IMR-90 (cell line): ENCODE measurements at regions not wholly inside any gene's neighbourhood (a gene's known extent, or its start where the extent isn't known, plus 50 kb on each side); places are given as distances from the start of the nearest gene placed in this dataset.

Source experiments
- ATAC-seq: fragments of 200-7000 bp; cut with Tn5 transposase; 2 replicates; pipeline ENCODE4 v1.9.1; 2020; ENCODE audit warnings: low read depth, mild to moderate bottlenecking, moderate library complexity
- BruUV-seq: library from RNA; stranded (reverse); fragments of 400-500 nt; replicated peaks from 2 replicates; lab custom pipeline; 2021; lab: Mats Ljungman, UMichigan
- CTCF ChIA-PET: fragments of 300-600 bp; formaldehyde crosslinking; extraction: SDS; loops from one replicate; lab custom pipeline; 2021; ENCODE audit warnings: antibody characterized with exemption; lab: Yijun Ruan, JAX
- POLR2A ChIA-PET: fragments of 300-600 bp; sonication (Branson Sonifier 250); formaldehyde crosslinking; loops from one replicate; lab custom pipeline; 2022; ENCODE audit warnings: antibody characterized with exemption; ENCODE audit not compliant: unreplicated experiment; lab: Charles Lee
- DNase-seq: peaks from one replicate; pipeline ENCODE4 v3.0.0; 2013
- H2AFZ ChIP-seq: replicated peaks from 2 replicates; pipeline ENCODE3; 2013; ENCODE audit warnings: low read length, mild to moderate bottlenecking; ENCODE audit not compliant: poor library complexity
- H2AK5ac ChIP-seq: 2 replicates; pipeline ENCODE4 v1.6.1; 2013; ENCODE audit warnings: low read depth, low read length, inconsistent platforms
- H2AK9ac ChIP-seq: replicated peaks from 2 replicates; pipeline ENCODE3; 2013; ENCODE audit warnings: mild to moderate bottlenecking, low read depth, low read length, moderate library complexity; ENCODE audit not compliant: poor library complexity
- H2BK120ac ChIP-seq: 2 replicates; pipeline ENCODE4 v1.6.1; 2013; ENCODE audit warnings: low read depth, low read length, inconsistent platforms
- H2BK15ac ChIP-seq: 3 replicates; pipeline ENCODE4 v1.6.1; 2013; ENCODE audit warnings: low read depth, low read length, inconsistent platforms
- H2BK20ac ChIP-seq: 2 replicates; pipeline ENCODE4 v1.6.1; 2013; ENCODE audit warnings: low read depth, mild to moderate bottlenecking, inconsistent platforms, low read length, moderate library complexity
- H2BK5ac ChIP-seq: 2 replicates; pipeline ENCODE4 v1.6.1; 2013; ENCODE audit warnings: mild to moderate bottlenecking, low read depth, low read length, inconsistent platforms; ENCODE audit not compliant: poor library complexity, severe bottlenecking
- H3K14ac ChIP-seq: replicated peaks from 2 replicates; pipeline ENCODE4 v1.6.1; 2013; ENCODE audit warnings: low read depth, low read length, inconsistent platforms
- H3K18ac ChIP-seq: 2 replicates; pipeline ENCODE4 v1.6.1; 2013; ENCODE audit warnings: low read depth, low read length, control low read depth
- H3K23ac ChIP-seq: 2 replicates; pipeline ENCODE4 v1.6.1; 2013; ENCODE audit warnings: low read depth, low read length, inconsistent platforms
- H3K27ac ChIP-seq: 2 replicates; pipeline ENCODE4 v1.5.1; 2013; ENCODE audit warnings: mild to moderate bottlenecking, control low read depth, low read length; ENCODE audit not compliant: insufficient read depth
- H3K27me3 ChIP-seq: 2 replicates; pipeline ENCODE4 v1.6.1; 2013; ENCODE audit warnings: low read length; ENCODE audit not compliant: control insufficient read depth, insufficient read depth
- H3K36me3 ChIP-seq: 2 replicates; pipeline ENCODE4 v1.6.1; 2013; ENCODE audit warnings: low read length, mixed read lengths; ENCODE audit not compliant: control insufficient read depth, insufficient read depth
- H3K4ac ChIP-seq: 2 replicates; pipeline ENCODE4 v1.6.1; 2013; ENCODE audit warnings: low read depth, low read length, inconsistent platforms
- H3K4me1 ChIP-seq: 2 replicates; pipeline ENCODE4 v1.6.1; 2013; ENCODE audit warnings: low read length, mixed read lengths; ENCODE audit not compliant: control insufficient read depth, insufficient read depth
- H3K4me2 ChIP-seq: 2 replicates; pipeline ENCODE4 v1.6.1; 2013; ENCODE audit warnings: low read depth, mild to moderate bottlenecking, control low read depth, low read length, moderate library complexity
- H3K4me3 ChIP-seq: 2 replicates; pipeline ENCODE4 v1.5.1; 2013; ENCODE audit warnings: low read depth, mild to moderate bottlenecking, control low read depth, low read length, moderate library complexity; ENCODE audit not compliant: insufficient read depth
- H3K56ac ChIP-seq: 2 replicates; pipeline ENCODE4 v1.6.1; 2013; ENCODE audit warnings: low read length, inconsistent platforms; ENCODE audit not compliant: insufficient read depth; ENCODE audit errors: extremely low read depth
- H3K79me1 ChIP-seq, 2 experiments: 2 replicates each; pipeline ENCODE4 v1.6.1; 2013; ENCODE audit warnings: low read length in 2 of 2, inconsistent platforms in 1 of 2, low read depth in 1 of 2
- H3K9ac ChIP-seq: 2 replicates; pipeline ENCODE4 v1.6.1; 2013; ENCODE audit warnings: low read depth, low read length, control low read depth
- H3K9me1 ChIP-seq: 2 replicates; pipeline ENCODE4 v1.6.1; 2013; ENCODE audit warnings: low read length, inconsistent platforms; ENCODE audit not compliant: insufficient read depth
- H3K9me3 ChIP-seq: 2 replicates; pipeline ENCODE4 v1.6.1; 2013; ENCODE audit warnings: low read length; ENCODE audit not compliant: control insufficient read depth, insufficient read depth
- H4K20me1 ChIP-seq: 2 replicates; pipeline ENCODE4 v1.6.1; 2013; ENCODE audit warnings: low read length, inconsistent platforms; ENCODE audit not compliant: insufficient read depth
- H4K5ac ChIP-seq: 2 replicates; pipeline ENCODE4 v1.6.1; 2013; ENCODE audit warnings: mild to moderate bottlenecking, low read depth, low read length, control low read depth
- H4K8ac ChIP-seq, 2 experiments: 2 replicates each; pipeline ENCODE4 v1.6.1; 2013; ENCODE audit warnings: low read depth in 2 of 2, low read length in 2 of 2, control low read depth in 1 of 2, inconsistent platforms in 1 of 2
- H4K91ac ChIP-seq: 2 replicates; pipeline ENCODE4 v1.6.1; 2013; ENCODE audit warnings: low read depth, low read length, inconsistent platforms; ENCODE audit not compliant: insufficient read depth
- BHLHE40 ChIP-seq: fragments of 150-350 bp; IDR thresholded peaks from 2 replicates; pipeline ENCODE4 v1.6.1; 2016; ENCODE audit warnings: mild to moderate bottlenecking, low read depth, low read length
- CEBPB ChIP-seq: IDR thresholded peaks from 2 replicates; pipeline ENCODE4 v1.6.1; 2012; ENCODE audit warnings: low read depth, low read length, improper control_type of control experiment
- CHD1 ChIP-seq: IDR thresholded peaks from 2 replicates; pipeline ENCODE4 v1.6.1; 2012; ENCODE audit warnings: low read depth, low read length, improper control_type of control experiment
- CTCF ChIP-seq: conservative IDR thresholded peaks from 2 replicates; pipeline ENCODE4 v1.5.1; 2012; ENCODE audit warnings: mild to moderate bottlenecking, low read depth, low read length, improper control_type of control experiment
- ELK1 ChIP-seq: fragments of 150-350 bp; IDR thresholded peaks from 2 replicates; pipeline ENCODE4 v1.6.1; 2016; ENCODE audit warnings: low read depth, mild to moderate bottlenecking, low read length, moderate library complexity, borderline replicate concordance
- FOS ChIP-seq: fragments of 150-350 bp; IDR thresholded peaks from 2 replicates; pipeline ENCODE4 v1.6.1; 2016; ENCODE audit warnings: low read depth, low read length
- MAFK ChIP-seq: IDR thresholded peaks from 2 replicates; pipeline ENCODE4 v1.6.1; 2012; ENCODE audit warnings: low read depth, low read length, improper control_type of control experiment
- MAZ ChIP-seq: IDR thresholded peaks from 2 replicates; pipeline ENCODE4 v1.6.1; 2012; ENCODE audit warnings: low read depth, mild to moderate bottlenecking, low read length, improper control_type of control experiment, moderate library complexity, borderline replicate concordance
- MXI1 ChIP-seq: IDR thresholded peaks from 2 replicates; pipeline ENCODE4 v1.6.1; 2012; ENCODE audit warnings: low read depth, mild to moderate bottlenecking, low read length, moderate library complexity, borderline replicate concordance
- NFE2L2 ChIP-seq: fragments of 150-350 bp; IDR thresholded peaks from 2 replicates; pipeline ENCODE4 v1.6.1; 2016; ENCODE audit warnings: low read depth, mild to moderate bottlenecking, low read length
- POLR2A ChIP-seq: IDR thresholded peaks from 2 replicates; pipeline ENCODE4 v1.6.1; 2012; ENCODE audit warnings: mild to moderate bottlenecking, low read depth, low read length
- RAD21 ChIP-seq: IDR thresholded peaks from 2 replicates; pipeline ENCODE4 v1.6.1; 2012; ENCODE audit warnings: low read length, improper control_type of control experiment
- RCOR1 ChIP-seq: IDR thresholded peaks from 2 replicates; pipeline ENCODE4 v1.6.1; 2012; ENCODE audit warnings: mild to moderate bottlenecking, low read length, improper control_type of control experiment; ENCODE audit not compliant: insufficient replicate concordance
- RFX5 ChIP-seq: IDR thresholded peaks from 2 replicates; pipeline ENCODE4 v1.8.0; 2012; ENCODE audit warnings: low read depth, mild to moderate bottlenecking, low read length, moderate library complexity
- SMC3 ChIP-seq: fragments of 150-350 bp; IDR thresholded peaks from 2 replicates; pipeline ENCODE4 v1.6.1; 2016; ENCODE audit warnings: low read depth, mild to moderate bottlenecking, antibody characterized with exemption, low read length, moderate library complexity
- WGBS, 2 experiments: methylation state at CpG; one replicate each; pipeline versions ENCODE4 v1.1.5 to v1.1.7; 2013; ENCODE audit warnings: missing lambda C conversion rate in 2 of 2; ENCODE audit not compliant: insufficient read length in 1 of 2; ENCODE audit errors: extremely low coverage in 2 of 2; 5-methylcytosine and 5-hydroxymethylcytosine counted together
- dilution Hi-C: fragments of 300-500 bp; cut with HindIII; formaldehyde crosslinking; loops from one replicate; pipeline ENCODE4 v1.14.3; 2018; ENCODE audit warnings: low sequenced_read_pairs; ENCODE audit not compliant: unreplicated experiment
- in situ Hi-C: fragments of 300-500 bp; cut with MboI; formaldehyde crosslinking; loops from 3 replicates; pipeline ENCODE4 v1.14.3; 2019; ENCODE audit warnings: low sequenced_read_pairs, inconsistent platforms, mixed read lengths
- intact Hi-C: fragments of 100-400 bp; cut with micrococcal nuclease; formaldehyde crosslinking; loops from 2 replicates; pipeline ENCODE4 v1.10.0; 2022
- TF ChIP-seq, protein P1 (sequence below): fragments of 150-350 bp; IDR thresholded peaks from 2 replicates; pipeline ENCODE4 v1.6.1; 2017; ENCODE audit warnings: mild to moderate bottlenecking, antibody characterized with exemption, low read length, low read depth

DNA sequence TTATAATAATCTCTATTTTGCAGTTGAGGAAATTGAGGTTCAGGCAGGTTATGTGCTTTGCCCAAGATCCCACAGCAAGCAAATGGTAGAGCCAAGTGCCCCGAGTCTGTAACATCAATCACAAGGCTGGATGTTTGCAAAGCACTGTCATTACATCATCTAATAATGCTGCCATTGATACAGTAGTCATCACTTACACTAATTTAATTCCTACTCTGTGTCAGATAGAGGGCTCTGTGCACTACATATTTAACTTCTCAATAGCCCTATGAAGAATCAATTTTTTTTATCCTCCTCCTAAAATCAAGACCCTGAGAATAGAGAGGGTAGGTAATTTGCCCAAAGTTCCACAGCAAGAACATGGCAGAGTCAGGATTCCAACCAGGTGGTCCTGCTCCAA, 178.1 kb upstream of the VASH1 start:
- ATAC-seq (no peak), DNase-seq (no peak)
- H2BK120ac ChIP-seq: no peak overlapping the region
- H2AFZ ChIP-seq: no peak overlapping the region
- no CpG with 5 or more reads among the region's 1 CpG for WGBS, 2 experiments
- no peak overlapping the region for H2BK15ac ChIP-seq
- intact Hi-C loops: no loop called here
- no peak overlapping the region for H2AK5ac ChIP-seq
- in situ Hi-C loops: no loop called here
- H3K23ac ChIP-seq: no peak overlapping the region
- no peak overlapping the region for H3K27ac ChIP-seq
- no peaks in the 10 kb centered on the region for H3K79me1 ChIP-seq
- no peak overlapping the region for H2BK5ac ChIP-seq
- no peaks in the 10 kb centered on the region for H3K9me3 ChIP-seq
- no peak overlapping the region for H3K14ac ChIP-seq
- H4K20me1 ChIP-seq: no peaks in the 10 kb centered on the region
- no peak overlapping the region for H4K5ac ChIP-seq
- H3K18ac ChIP-seq: no peak overlapping the region
- H3K4me1 ChIP-seq: no peaks in the 10 kb centered on the region
- no peak overlapping the region for H4K91ac ChIP-seq
- no peak overlapping the region for H3K56ac ChIP-seq
- ChIA-PET POLR2A (no interaction called here), CTCF (no interaction called here)
- no peak overlapping the region for H2AK9ac ChIP-seq
- no peak overlapping the region for H3K4ac ChIP-seq
- no peak overlapping the region for H2BK20ac ChIP-seq
- dilution Hi-C loops: no loop called here
- TF ChIP-seq RCOR1: no peak
- no peak for TF ChIP-seq NFE2L2
- TF ChIP-seq RAD21: no peak
- TF ChIP-seq, protein P1, sequence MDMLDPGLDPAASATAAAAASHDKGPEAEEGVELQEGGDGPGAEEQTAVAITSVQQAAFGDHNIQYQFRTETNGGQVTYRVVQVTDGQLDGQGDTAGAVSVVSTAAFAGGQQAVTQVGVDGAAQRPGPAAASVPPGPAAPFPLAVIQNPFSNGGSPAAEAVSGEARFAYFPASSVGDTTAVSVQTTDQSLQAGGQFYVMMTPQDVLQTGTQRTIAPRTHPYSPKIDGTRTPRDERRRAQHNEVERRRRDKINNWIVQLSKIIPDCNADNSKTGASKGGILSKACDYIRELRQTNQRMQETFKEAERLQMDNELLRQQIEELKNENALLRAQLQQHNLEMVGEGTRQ: no peak
- no peak for TF ChIP-seq SMC3
- no peak for TF ChIP-seq CHD1
- no peak for TF ChIP-seq BHLHE40
- no peak for TF ChIP-seq MAZ
- TF ChIP-seq ELK1: no peak
- TF ChIP-seq POLR2A: no peak
- no peak for TF ChIP-seq CTCF
- TF ChIP-seq MAFK: no peak
- no peak for TF ChIP-seq MXI1
- TF ChIP-seq FOS: no peak
- TF ChIP-seq CEBPB: no peak
- TF ChIP-seq RFX5: no peak
- H3K4me2 ChIP-seq: no peak overlapping the region
- no peak overlapping the region for H3K9ac ChIP-seq
- BruUV-seq: no TSS peak
- H3K9me1 ChIP-seq: no peaks in the 10 kb centered on the region
- H3K4me3 ChIP-seq: no peak overlapping the region
- no peaks in the 10 kb centered on the region for H3K36me3 ChIP-seq
- H4K8ac ChIP-seq: no peak overlapping the region
- no peaks in the 10 kb centered on the region for H3K27me3 ChIP-seq
